GM19023 (cell line): ENCODE measurements at regions not wholly inside any gene's neighbourhood (a gene's known extent, or its start where the extent isn't known, plus 50 kb on each side); places are given as distances from the start of the nearest gene placed in this dataset.
A peak's percentile ranks its signal among the peaks of the same experiment; 100 is the strongest.

Experiments used
- ATAC-seq: cut with Tn5 transposase; IDR thresholded peaks from one replicate; pipeline ENCODE4 v1.9.1; 2021; ENCODE audit warnings: mild to moderate bottlenecking, moderate library complexity; ENCODE audit not compliant: unreplicated experiment

GRCh38 chr10:65861249-65861648 is 1064.6 kb upstream of the LRRTM3 start:
- peak; percentile 87 for ATAC-seq
